ENCODE measurements at regions not wholly inside any gene's neighbourhood (a gene's known extent, or its start where the extent isn't known, plus 50 kb on each side); places are given as distances from the start of the nearest gene placed in this dataset.

DNA sequence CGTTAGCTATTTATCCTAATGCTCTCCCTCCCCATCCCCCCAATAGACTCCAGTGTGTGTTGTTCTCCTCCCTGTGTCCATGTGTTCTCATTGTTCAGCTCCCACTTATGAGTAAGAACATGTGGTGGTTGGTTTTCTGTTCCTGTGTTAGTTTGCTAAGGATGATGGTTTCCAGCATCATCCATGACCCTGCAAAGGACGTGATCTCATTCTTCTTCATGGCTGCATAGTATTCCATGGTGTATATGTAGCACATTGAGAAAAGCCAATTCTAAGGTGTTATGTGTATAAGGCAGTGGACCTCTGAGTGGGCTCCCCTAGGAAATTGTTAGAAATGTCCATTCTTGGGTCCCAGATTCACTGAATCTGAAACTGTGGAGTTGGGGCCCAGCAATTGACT lies 103.1 kb upstream of the MYO10 start:
- TF ChIP-seq, protein P1, sequence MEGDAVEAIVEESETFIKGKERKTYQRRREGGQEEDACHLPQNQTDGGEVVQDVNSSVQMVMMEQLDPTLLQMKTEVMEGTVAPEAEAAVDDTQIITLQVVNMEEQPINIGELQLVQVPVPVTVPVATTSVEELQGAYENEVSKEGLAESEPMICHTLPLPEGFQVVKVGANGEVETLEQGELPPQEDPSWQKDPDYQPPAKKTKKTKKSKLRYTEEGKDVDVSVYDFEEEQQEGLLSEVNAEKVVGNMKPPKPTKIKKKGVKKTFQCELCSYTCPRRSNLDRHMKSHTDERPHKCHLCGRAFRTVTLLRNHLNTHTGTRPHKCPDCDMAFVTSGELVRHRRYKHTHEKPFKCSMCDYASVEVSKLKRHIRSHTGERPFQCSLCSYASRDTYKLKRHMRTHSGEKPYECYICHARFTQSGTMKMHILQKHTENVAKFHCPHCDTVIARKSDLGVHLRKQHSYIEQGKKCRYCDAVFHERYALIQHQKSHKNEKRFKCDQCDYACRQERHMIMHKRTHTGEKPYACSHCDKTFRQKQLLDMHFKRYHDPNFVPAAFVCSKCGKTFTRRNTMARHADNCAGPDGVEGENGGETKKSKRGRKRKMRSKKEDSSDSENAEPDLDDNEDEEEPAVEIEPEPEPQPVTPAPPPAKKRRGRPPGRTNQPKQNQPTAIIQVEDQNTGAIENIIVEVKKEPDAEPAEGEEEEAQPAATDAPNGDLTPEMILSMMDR (IDR thresholded peaks at IDR 0.05), result no peak
- no peak for TF ChIP-seq POLR2A (IDR thresholded peaks at IDR 0.05)

Measured in gastroesophageal sphincter (tissue), 3 donors.